Pancreas (tissue), 10 donors: ENCODE measurements at regions not wholly inside any gene's neighbourhood (a gene's known extent, or its start where the extent isn't known, plus 50 kb on each side); places are given as distances from the start of the nearest gene placed in this dataset.
A peak's percentile ranks its signal among the peaks of the same experiment; 100 is the strongest.
"Not testable (repeated sequence)": the region's sequence is repeated elsewhere in the genome, so short reads cannot be mapped to it uniquely, and the experiment has no call there.

Experiments used
- ATAC-seq, 4 donors: fragments of 200-7000 bp; cut with Tn5 transposase; one replicate each; pipeline versions ENCODE4 v1.8.0 to v1.9.1; 2020; ENCODE audit warnings: mild to moderate bottlenecking in 4 of 4, moderate library complexity in 4 of 4
- DNase-seq, 6 donors: peaks; one replicate each; pipeline ENCODE4 v3.0.0-alpha.2; 2020
- FAIRE-seq: peaks from 2 replicates; lab custom pipeline; 2012; peaks lifted over from hg19 to GRCh38; lab: Jason Lieb, UNC
- H3K27ac ChIP-seq, 4 donors: fragments of 200-600 bp; sonication (generic); 1 replicate in 3 of 4; 2 replicates in 1 of 4; pipeline versions ENCODE4 v1.5.0 to v1.8.0; 2020
- H3K27me3 ChIP-seq, 4 donors: fragments of 200-600 bp; one replicate each; pipeline ENCODE4 v1.8.0; 2021
- H3K36me3 ChIP-seq, 3 donors: fragments of 200-600 bp; sonication (generic) in 1 of 3; one replicate each; pipeline versions ENCODE4 v1.5.0 to v1.8.0; 2020 to 2021
- H3K4me1 ChIP-seq, 3 donors: fragments of 200-600 bp; one replicate each; pipeline ENCODE4 v1.8.0; 2021
- H3K4me3 ChIP-seq, 4 donors: fragments of 200-600 bp; sonication (generic) in 2 of 4; one replicate each; pipeline versions ENCODE4 v1.5.0 to v1.8.0; 2020 to 2021
- H3K9me3 ChIP-seq, 4 donors: fragments of 200-600 bp; one replicate each; pipeline ENCODE4 v1.8.0; 2021
- WGBS, 2 donors: extraction: QIAGEN DNeasy Blood & Tissue Kit; methylation state at CpG; one replicate each; pipeline ENCODE4 v1.1.7; 2013; 5-methylcytosine and 5-hydroxymethylcytosine counted together
- intact Hi-C, 3 donors: fragments of 100-400 bp; cut with DNase I; formaldehyde crosslinking; loops; one replicate each; pipeline versions ENCODE4 v1.11.1 to v1.14.2; 2022
- TF ChIP-seq, protein P1 (sequence below), 4 donors: fragments of 200-600 bp; sonication (generic) in 3 of 4; IDR thresholded peaks; one replicate each; pipeline versions ENCODE4 v1.5.0 to v1.8.0; 2021; ENCODE audit warnings: antibody characterized with exemption in 4 of 4
- donor health status: healthy with polysubstance abuse.
- donor health status: DM: no; HTN: no; CAD: no; lungs with moderate emphysema.
- donor health status: DM: no; HTN: no; CAD: no.
- donor health status: control.
- donor health status: control.
- donor health status: Bipolar disorder and iron deficiency.
- donor health status: DM: yes; HTN: yes; CAD: no.
- donor health status: DM: no; HTN: no; CAD: no.
- donor health status: DM: no; HTN: no; CAD: no.
- donor health status: DM: yes; HTN: yes; CAD: no.

DNA sequence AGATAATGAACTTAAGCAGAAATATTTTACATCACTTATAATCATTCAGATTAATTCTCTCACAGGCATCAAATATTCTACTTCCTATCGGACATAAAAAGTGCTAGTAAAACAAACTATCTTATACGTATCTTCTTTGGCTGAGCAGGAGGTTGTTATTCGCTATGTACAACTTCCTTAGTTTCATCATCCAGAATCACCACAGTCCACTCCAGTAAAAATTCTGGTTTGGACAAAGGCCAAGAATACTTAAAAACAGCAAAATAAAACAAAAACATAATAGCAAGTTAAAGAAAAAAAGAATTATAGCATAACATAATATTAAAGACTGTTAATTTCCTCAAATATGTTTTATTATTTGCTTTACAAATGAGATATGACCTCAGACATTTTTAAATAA lies 1077.1 kb upstream of the CELF4 start:
- Histone ChIP-seq H3K27ac (no peak overlapping the region), H3K27me3 (no peaks in the 10 kb centered on the region), H3K4me3 (no peak overlapping the region), H3K9me3 (no peaks in the 10 kb centered on the region), H3K36me3 (no peaks in the 10 kb centered on the region), H3K4me1 (no peaks in the 10 kb centered on the region)
- DNase-seq (no peak), ATAC-seq (no peak), FAIRE-seq (no peak)
- intact Hi-C loops: no loop called here
- TF ChIP-seq, protein P1, sequence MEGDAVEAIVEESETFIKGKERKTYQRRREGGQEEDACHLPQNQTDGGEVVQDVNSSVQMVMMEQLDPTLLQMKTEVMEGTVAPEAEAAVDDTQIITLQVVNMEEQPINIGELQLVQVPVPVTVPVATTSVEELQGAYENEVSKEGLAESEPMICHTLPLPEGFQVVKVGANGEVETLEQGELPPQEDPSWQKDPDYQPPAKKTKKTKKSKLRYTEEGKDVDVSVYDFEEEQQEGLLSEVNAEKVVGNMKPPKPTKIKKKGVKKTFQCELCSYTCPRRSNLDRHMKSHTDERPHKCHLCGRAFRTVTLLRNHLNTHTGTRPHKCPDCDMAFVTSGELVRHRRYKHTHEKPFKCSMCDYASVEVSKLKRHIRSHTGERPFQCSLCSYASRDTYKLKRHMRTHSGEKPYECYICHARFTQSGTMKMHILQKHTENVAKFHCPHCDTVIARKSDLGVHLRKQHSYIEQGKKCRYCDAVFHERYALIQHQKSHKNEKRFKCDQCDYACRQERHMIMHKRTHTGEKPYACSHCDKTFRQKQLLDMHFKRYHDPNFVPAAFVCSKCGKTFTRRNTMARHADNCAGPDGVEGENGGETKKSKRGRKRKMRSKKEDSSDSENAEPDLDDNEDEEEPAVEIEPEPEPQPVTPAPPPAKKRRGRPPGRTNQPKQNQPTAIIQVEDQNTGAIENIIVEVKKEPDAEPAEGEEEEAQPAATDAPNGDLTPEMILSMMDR (IDR thresholded peaks at IDR 0.05): no peak
- 75 to 83% methylated on average over 3 of the region's 3 CpGs for WGBS, 2 donors

DNA sequence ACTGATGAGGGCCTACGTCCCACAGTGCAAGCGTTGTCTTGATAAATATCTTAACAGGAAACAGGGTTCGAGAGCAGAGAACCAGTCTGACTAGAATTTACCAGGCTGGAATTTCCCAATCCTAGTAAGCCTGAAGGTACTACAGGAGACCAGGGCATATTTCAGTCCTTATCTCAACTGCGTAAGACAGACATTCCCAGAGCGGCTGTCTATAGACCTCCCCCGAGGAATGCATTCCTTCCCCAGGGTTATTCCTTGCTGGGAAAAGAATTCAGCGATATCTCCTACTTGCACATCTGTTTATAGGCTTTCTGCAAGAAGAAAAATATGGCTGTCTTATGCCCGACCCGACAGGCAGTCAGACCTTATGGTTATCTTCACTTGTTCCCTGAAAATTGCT lies 1074.1 kb upstream of the CELF4 start:
- H3K4me1 ChIP-seq, ATAC-seq, DNase-seq, FAIRE-seq, intact Hi-C loops, H3K4me3 ChIP-seq, H3K27me3 ChIP-seq, H3K36me3 ChIP-seq, H3K9me3 ChIP-seq, H3K27ac ChIP-seq: not testable (repeated sequence)
- WGBS, 2 donors: 59 to 65% methylated on average over 9 of the region's 9 CpGs

DNA sequence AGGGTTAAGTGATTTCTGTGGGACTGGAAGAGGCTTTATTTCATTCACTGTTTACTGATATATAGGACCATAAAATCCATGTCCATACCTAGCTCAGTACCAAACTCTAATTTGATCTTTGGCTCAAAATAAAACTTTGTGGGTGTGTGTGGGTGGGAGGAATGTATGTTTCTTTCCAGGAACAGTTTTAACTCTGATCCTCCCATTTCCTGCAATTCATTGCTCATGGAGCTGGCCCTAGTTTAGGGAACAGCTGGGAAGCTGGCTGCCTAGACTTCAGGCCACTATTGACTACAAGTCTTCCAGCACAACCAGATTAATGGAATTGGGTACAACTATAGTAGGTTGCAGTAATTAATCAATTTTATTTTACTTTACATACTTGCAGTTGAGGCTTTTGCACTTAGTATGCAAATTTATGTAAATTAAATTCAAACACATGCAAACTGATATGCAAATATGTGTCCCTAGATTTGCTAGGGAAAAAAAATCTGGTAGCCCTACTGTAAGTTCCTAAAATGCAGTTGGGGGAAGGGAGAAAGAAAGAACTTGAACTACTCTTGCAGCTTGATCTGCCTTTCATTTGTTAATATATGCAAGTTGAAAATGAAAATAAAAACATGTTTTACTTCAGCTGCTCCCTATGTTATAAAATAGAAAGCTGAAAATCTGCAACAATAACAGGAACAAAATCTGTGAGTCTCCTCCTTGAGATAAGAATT lies 1070.3 kb upstream of the CELF4 start:
- intact Hi-C loops: no loop called here
- no peak overlapping the region for H3K4me3 ChIP-seq
- ATAC-seq (peak in 1 of 4 donors; percentile 35), DNase-seq (no peak), FAIRE-seq (no peak)
- H3K27me3 ChIP-seq: no peaks in the 10 kb centered on the region
- no peaks in the 10 kb centered on the region for H3K9me3 ChIP-seq
- H3K36me3 ChIP-seq: no peaks in the 10 kb centered on the region
- TF ChIP-seq, protein P1 (IDR thresholded peaks at IDR 0.05): no peak
- H3K4me1 ChIP-seq: no peaks in the 10 kb centered on the region
- H3K27ac ChIP-seq: no peak overlapping the region

DNA sequence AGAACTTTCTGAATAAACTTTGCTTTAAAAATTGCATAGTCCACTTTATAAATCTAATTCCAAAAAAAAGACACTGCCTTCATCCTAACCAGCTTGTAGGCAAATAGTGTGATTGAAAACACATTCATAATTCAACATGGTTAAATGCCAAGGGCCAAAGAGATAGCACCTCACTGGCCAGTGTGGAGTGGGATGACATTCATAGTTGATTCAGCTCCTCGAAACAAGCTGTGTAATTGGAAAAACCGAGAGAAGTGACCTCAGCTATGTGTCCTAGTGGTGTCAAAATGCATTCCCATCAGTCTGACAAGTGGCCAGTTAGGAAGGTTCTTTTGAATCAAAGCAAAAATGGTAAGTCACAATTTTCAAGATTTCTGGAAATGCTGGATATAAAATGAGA lies 1068.5 kb upstream of the CELF4 start:
- WGBS, 2 donors: 37 to 54% methylated on average over 2 of the region's 2 CpGs
- no peaks in the 10 kb centered on the region for H3K4me1 ChIP-seq
- FAIRE-seq: no peak
- no peaks in the 10 kb centered on the region for H3K27me3 ChIP-seq
- intact Hi-C loops: no loop called here
- no peaks in the 10 kb centered on the region for H3K36me3 ChIP-seq
- no peak overlapping the region for H3K4me3 ChIP-seq
- no peak for DNase-seq
- no peak for ATAC-seq
- H3K9me3 ChIP-seq: no peaks in the 10 kb centered on the region
- H3K27ac ChIP-seq: no peak overlapping the region
- TF ChIP-seq, protein P1 (IDR thresholded peaks at IDR 0.05): no peak

DNA sequence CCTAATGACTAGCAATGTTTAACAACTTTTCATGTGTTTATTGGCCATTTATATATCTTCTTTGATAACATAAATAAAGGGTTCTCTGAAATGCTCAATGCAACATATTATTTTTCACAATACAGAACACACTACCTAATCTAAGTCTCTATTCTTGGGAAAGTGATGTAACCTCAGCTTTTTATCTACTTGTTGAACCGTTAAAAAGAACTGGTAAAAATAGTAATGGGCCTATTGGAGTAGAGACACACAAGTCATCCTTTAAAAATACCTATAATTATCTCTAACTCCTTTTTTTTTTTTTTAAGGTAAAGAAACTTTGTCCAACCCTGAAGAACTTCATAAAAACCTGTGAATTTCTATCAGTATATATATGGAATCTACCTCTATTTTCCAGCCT lies 1067.7 kb upstream of the CELF4 start:
- no peak for ATAC-seq
- no peaks in the 10 kb centered on the region for H3K9me3 ChIP-seq
- H3K4me1 ChIP-seq: no peaks in the 10 kb centered on the region
- no peak overlapping the region for H3K27ac ChIP-seq
- no peaks in the 10 kb centered on the region for H3K27me3 ChIP-seq
- 49 to 68% methylated on average over 1 of the region's 1 CpG for WGBS, 2 donors
- no peak for FAIRE-seq
- TF ChIP-seq, protein P1 (IDR thresholded peaks at IDR 0.05): no peak
- intact Hi-C loops: no loop called here
- H3K36me3 ChIP-seq: no peaks in the 10 kb centered on the region
- DNase-seq: no peak
- no peak overlapping the region for H3K4me3 ChIP-seq
